ENCODE measurements at regions not wholly inside any gene's neighbourhood (a gene's known extent, or its start where the extent isn't known, plus 50 kb on each side); places are given as distances from the start of the nearest gene placed in this dataset.

DNA sequence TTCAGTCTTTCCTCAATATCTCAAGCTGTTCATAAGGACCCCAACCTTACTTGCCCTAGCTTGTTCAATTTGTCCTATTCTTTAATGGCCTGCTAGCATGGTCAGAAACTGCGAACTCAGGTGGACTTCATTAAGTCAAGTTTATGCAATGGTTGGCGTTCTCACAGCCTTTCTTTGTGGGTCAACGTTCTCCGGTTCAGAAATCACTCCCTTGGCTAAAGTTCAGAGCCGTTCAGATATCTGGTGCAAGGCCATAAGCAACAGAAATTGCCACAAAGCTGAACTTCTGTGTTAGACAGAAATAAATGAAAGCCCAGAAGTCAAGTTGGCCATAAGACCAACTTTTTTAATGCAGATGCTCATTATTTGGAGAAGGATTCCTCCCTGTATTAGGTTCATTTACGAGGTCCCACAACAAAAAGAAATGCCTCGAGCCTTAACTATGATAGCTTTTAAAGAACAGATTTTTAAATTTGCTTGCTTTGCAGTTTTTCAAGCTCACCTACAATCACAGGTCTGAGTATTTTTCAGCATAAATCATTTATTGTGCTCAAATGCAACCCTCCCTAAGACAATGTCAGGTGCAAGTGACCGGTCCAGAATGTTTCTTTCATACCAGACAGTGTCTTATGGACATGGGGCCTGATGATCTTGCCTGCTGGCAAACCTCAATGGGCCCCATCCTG, 140.2 kb upstream of the COL11A1 start:
- FAIRE-seq: no peak

DNA sequence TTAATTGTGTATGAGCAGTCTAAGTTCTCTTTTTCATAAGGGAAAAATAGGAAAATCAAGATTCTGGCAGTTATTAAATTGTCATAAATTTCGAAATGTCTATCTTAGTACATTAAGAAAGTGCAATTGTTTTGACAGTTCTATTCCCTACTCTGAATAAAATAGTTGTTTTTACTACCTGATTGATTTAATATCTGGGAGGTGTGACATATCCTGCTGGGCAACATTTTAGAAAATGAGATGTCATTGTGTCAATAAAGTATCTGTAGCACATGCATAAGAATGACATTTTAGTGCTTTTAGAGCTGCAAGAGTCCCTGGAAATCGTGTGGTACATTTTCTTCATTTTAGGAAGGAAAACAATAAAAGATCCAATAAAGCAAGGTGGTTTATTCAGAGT, 139.2 kb upstream of the COL11A1 start:
- no peak for FAIRE-seq

DNA sequence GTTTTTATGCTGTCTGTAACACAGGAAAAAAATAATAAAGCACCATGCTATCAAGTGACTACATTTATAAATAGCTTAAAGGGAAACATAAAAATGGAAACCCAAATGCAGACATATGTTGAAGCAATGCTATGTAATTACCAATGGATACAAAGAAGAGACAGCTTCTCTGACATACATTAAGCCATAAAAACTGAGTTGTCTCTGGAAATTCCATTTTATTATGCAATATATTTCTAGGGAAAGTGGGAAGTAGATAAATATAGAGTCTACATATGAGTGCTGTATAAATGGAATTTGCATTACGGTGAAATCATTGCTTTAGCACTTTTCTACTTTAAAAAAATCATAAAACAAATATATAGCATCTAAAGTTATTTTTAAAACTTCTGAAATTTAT, 135.2 kb upstream of the COL11A1 start:
- FAIRE-seq: no peak

DNA sequence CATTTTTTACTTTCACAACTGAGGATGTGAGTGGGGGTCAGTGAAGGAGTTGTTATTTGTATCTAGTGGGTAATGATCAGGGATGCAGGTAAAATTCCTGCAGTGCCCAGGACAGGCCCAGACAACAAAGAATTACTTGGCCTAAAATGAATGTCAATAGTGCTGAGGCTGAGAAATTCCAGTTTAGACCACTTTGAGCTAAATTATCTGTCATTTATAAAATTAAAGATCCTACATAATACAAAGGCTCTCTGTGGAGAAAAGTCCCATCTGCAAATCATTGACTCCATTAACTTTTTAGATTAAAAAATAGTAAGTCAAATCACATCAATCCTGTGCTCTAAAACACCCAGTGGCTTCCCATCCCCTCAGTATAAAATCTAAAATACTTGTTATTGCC, 130.7 kb upstream of the COL11A1 start:
- FAIRE-seq: no peak

GRCh38 chr1:103230061-103230460, 121.7 kb upstream of the COL11A1 start:
- FAIRE-seq: no peak

DNA sequence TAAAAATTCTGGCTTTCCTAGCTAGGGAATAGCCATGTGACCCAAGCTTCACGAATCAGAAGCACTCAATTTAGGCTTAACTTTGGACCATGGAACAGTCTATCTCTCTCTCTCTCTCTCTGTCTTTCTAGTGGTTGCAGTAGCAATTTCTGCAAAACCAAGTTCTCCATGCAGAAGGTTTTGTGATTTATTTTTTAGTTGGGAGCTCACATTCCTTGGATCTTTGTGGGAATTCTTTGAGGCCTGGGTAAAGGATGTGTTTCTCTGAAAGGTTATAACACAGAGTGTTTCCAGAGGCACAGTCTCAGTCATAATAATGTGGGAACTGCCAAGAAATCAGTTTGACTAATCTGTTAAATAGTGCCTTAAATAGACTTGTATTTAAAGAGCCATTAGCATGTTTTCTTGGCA, 112.3 kb upstream of the COL11A1 start:
- FAIRE-seq: no peak

DNA sequence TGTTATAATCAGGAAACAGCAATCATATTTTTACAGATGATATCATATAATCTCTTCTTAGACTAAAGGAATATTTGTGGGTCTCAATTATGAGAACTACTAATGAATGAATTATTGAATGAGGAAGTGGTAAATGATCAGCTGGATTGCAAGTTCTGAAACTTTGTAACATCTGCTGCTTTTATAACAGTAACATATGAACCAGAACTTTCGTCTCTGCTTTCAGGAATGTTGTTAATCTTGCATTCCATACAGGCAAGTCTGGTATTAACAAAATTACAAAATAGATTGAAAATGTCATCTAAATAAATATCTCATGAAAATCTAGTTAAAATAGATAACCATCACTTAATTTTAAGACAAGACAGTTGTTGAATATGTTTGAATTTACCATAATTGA, 110.5 kb upstream of the COL11A1 start:
- FAIRE-seq: no peak

DNA sequence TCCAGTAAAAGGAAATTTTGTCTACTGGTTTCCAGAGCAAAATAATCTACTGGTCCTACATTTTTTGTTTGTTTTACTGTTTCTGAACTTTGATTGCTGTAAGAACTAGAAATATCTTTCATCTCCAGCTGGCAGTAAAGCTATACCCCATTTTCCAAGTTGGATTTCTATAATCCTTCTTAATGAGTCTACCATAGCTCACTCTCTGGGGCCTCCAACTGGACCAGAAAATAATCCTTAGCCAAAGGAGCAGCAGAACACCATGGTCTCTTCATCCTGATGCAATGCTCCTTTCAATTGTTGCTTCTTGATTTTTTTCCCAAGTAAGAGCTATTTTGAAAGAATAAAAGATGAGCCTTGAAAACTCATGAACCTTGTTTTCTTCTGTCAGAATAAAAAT, 110.0 kb upstream of the COL11A1 start:
- no peak for FAIRE-seq

DNA sequence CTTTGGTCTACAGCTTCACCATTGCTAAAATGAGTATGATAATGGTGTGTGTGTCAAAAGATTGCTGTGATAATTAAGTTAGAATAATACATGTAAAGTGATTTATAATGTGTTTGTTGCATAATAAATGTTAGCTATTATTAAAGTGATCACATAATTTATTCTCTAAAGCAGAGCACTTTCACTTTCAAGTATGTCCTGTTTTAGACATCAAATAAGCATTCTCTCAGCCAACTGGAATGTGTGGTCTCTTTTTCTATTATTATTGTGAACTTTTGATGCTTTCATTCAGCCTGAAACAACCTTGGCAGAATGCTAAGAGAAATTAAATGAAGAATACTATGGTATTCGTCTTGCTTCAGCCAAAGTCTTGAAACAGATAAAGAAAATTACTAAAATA, 102.8 kb upstream of the COL11A1 start:
- FAIRE-seq: no peak

DNA sequence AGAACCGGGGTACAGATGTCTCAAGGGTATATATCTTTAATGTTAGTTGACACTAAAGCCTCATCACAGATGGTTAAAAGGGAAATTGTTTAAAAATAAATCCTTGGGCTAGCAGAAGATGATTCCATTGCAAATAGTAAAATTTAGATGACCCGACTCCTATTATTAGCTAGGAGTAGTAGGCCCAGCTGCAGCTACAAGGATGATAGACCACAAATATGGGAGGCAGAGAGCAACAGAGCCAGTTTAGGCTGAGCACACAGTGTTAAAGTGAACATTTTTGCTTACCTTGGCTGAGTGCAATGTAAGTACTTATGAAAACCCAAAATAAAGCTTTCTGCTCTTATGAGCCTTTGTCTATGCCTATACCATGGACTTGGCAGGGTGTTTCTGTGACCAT, 100.5 kb upstream of the COL11A1 start:
- no peak for FAIRE-seq

DNA sequence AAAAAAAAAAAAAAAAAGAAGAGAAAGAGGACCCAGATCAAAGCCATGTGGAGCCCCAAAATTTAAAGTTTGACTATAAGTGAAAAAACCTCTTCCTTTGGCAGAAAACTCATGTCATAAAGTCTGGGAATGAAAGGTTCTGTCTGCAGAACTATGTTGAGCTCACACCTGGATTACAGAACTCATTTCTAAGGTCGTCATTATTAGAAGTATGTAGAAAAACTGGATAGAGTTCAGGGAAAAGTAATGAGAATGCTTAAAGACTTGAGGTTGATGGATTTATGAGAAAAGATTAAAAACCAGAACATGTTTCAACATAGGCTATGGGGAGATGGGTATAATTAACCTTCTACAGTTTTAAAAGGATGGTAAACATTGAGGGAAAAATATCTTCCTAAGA, 90.7 kb upstream of the COL11A1 start:
- FAIRE-seq: no peak

DNA sequence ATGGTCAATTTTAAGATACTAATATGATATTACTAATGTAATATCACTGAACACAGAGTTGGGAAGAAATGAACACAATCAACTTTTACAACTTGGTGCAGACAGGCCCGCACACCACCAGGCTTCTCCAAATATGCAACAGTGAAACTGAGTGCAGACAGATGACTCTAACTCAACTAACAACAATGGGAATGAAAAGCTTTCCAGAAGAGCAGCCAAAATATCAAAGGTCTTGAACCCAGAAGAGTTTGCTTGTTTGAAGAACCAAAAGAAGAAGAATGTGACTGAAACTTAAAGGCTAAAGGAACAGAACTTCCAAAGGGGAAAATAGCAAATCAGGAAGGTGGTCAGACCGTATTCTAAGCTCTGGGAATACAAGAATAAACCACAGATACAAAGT, 89.8 kb upstream of the COL11A1 start:
- FAIRE-seq: no peak

DNA sequence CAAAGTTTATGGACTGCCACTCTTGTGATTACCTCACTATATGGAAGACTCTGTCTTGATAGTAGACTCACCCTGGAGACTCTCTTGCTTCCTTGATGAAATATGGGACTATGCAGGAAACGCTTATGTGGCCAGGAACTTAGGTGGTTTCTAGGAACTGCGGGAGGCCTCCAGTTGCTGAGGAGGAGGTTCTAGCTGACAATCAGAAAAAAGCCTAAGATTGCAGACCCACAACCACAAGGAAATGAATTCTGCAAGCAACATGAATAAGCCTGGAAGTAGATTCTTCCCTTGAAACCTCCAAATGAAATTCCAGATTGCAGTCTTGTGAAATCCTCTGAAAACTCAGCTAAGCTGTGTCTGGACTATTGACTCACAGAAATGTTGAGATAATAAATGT, 88.9 kb upstream of the COL11A1 start:
- no peak for FAIRE-seq

GRCh38 chr1:103194984-103195383, 86.7 kb upstream of the COL11A1 start:
- no peak for FAIRE-seq

DNA sequence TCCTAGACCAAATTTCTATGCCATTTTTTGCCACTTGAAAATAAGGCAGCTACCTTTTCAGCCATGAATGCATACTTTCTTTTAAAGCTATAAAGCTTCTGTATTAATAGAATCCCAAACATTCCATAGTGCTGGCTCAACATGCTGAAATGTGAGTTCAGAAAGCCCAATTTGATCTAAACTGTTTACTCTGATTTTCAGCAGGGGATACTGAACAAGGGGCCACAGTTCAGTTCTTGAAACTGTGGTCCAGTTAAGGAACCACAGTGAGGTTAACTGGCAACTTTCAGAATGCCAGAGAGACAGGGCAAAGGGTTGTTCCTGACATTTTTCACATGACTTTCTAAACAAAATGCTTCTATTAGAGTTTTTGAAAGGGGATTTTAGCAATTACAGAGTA, 85.7 kb upstream of the COL11A1 start:
- no peak for FAIRE-seq

- no peak for FAIRE-seq
Observed at GRCh38 chr1:103191327-103191726, 83.0 kb upstream of the COL11A1 start.

GRCh38 chr1:103190766-103191165, 82.4 kb upstream of the COL11A1 start:
- FAIRE-seq: no peak

- FAIRE-seq: no peak
Observed at GRCh38 chr1:103187673-103188072, 79.4 kb upstream of the COL11A1 start.

DNA sequence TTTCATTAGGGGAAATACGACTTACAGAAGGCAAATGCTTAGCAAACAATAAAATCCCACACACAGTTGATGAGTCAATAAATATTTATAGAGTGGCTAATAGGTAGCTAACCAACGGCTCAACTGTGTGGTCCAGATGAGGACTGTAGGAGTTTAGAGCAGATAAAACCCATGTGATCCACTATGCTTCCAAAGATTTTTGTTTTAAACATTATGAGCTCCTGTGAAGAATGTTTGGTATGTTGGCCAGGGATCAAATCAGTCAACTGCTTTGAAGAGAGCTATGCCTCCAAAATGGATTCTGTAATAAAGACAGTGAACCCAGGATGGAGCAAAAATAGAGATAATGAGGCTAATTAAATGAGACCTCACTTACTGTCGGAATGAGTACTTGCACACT, 72.3 kb upstream of the COL11A1 start:
- no peak for FAIRE-seq

DNA sequence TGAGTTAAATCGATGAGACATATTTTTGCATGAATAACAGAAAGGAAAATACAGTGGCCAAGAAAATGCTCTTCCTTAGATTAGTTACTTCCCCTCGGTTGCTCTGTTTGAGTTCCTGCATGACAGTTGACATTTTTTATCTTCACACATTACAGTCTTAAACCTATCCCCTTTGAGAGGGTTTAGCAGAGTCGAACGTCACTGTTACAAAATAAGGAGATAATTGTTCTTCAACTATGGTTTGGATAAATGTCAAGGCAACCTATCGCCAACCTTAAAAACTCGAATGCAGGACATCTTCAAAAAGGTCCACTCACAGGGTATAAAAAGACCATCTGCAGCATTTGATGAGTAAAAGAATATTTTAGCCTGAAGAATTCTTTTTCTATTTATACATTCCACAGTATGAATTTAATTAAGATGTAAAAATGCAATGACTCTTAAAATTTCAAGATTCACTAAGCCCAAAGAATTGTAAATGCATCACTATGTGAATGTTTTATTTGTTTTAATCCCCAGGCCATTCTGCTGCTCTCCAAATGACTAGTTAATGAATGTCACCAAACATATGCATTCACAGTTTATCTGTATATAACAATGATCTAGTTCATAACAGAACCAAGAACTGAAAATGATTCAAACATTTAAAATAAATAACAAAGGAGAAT, 68.9 kb upstream of the COL11A1 start:
- FAIRE-seq: no peak

DNA sequence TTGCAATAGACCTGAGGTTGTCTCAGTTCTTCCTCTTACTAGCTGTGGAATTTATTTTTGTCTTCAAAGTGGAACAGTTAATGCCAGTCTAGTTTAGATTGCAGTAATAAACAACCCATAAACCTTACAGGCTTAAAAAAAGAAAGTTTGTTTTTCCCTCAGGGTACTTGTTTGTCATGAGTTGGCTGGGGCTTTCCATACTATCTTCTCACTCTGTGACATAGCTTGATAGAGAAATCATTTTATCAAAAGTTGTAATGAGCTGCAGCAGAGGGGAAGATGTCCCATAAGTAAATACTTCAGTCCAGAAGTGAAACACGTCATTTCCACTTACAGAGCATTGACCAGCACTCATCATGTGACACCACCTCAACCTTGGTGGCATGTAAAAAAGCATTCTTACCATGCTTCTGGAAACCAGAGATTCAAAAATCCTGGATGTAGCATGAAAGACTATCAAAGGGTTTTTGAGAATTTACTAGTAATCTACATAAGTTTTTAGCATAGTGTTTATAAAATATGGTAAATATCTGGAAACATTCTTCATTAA, 62.8 kb upstream of the COL11A1 start:
- no peak for FAIRE-seq

DNA sequence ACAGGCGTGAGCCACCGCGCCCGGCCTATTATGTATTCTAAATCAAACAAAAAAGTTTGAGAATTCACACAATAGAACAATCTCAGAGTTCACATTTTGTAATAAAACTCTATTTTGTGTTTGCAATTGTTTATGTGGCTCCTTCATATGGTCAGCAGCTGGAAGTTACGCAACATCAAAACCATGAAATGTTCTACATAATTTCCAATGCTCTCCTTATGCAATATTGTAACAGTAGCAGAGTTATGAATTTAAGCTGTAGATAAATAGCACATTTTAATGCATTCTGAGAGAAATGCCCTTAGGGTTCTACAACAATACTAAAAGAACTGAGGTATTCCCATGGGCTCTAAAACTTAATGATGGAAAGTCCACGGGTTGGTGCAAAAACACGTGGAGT, 62.3 kb upstream of the COL11A1 start:
- FAIRE-seq: no peak

DNA sequence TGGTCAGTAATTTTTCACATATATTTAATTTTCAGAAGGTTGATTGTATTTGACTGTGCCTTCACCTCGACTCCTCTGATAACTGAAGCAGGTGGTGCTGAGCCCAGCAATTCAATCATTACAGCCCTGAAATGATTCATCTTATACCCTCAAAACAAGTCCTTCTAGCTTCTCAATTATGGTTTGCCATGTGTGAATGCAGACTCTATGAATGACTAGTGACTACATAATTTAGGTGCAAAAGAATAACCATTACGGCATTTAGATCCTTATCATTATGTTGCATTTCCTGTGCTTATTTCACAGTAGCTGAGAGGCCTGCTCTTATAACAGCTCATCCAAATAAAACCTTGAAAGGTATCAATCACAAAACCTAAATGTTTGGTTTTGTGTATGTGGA, 54.0 kb upstream of the COL11A1 start:
- no peak for FAIRE-seq

- FAIRE-seq: no peak
Observed at GRCh38 chr1:103160281-103160680, 52.0 kb upstream of the COL11A1 start.
